WERI-Rb-1 (cell line): ENCODE measurements at regions not wholly inside any gene's neighbourhood (a gene's known extent, or its start where the extent isn't known, plus 50 kb on each side); places are given as distances from the start of the nearest gene placed in this dataset.
A peak's percentile ranks its signal among the peaks of the same experiment; 100 is the strongest.

Experiments
- DNase-seq: peaks from one replicate; pipeline ENCODE4 v3.0.0-alpha.2; 2020
- H3K27ac ChIP-seq: fragments of 250-450 bp; sonication (Bioruptor Pico); 2 replicates; pipeline ENCODE4 v1.5.1; 2020; ENCODE audit warnings: mild to moderate bottlenecking, moderate library complexity
- H3K27me3 ChIP-seq: fragments of 250-450 bp; sonication (Bioruptor Pico); 2 replicates; pipeline ENCODE4 v1.5.1; 2021; ENCODE audit warnings: mild to moderate bottlenecking, low read depth, moderate library complexity; ENCODE audit not compliant: insufficient read depth, severe bottlenecking
- H3K36me3 ChIP-seq: fragments of 250-450 bp; sonication (Bioruptor Pico); 2 replicates; pipeline ENCODE4 v1.5.1; 2020; ENCODE audit warnings: mild to moderate bottlenecking, moderate library complexity
- H3K4me3 ChIP-seq: 2 replicates; pipeline ENCODE4 v1.5.1; 2011; ENCODE audit warnings: low read depth, mild to moderate bottlenecking, control low read depth, low read length
- H3K9me3 ChIP-seq: fragments of 250-450 bp; sonication (Bioruptor Pico); 2 replicates; pipeline ENCODE4 v1.5.1; 2021; ENCODE audit warnings: mild to moderate bottlenecking, moderate library complexity; ENCODE audit not compliant: severe bottlenecking
- CTCF ChIP-seq: IDR thresholded peaks from 2 replicates; pipeline ENCODE4 v1.5.1; 2011; ENCODE audit warnings: low read depth, mild to moderate bottlenecking, control low read depth, inconsistent platforms, low read length

- H3K27ac ChIP-seq: no peak overlapping the region
- H3K36me3 ChIP-seq: no peaks in the 10 kb centered on the region
- no peak for DNase-seq
- no peak overlapping the region for H3K4me3 ChIP-seq
- TF ChIP-seq CTCF: no peak
- peaks cover 35% of the 10 kb centered on the region for H3K27me3 ChIP-seq
- no peaks in the 10 kb centered on the region for H3K9me3 ChIP-seq
These were observed 174.4 kb downstream of the MSL3 start for GRCh38 chrX:11932423-11932822.

- no peak for DNase-seq
- H3K36me3 ChIP-seq: no peaks in the 10 kb centered on the region
- H3K9me3 ChIP-seq: no peaks in the 10 kb centered on the region
- H3K27me3 ChIP-seq: peaks cover 29% of the 10 kb centered on the region
- no peak overlapping the region for H3K27ac ChIP-seq
- TF ChIP-seq CTCF: no peak
- H3K4me3 ChIP-seq: no peak overlapping the region
These were observed 176.1 kb downstream of the MSL3 start for GRCh38 chrX:11934089-11934488.

GRCh38 chrX:11941571-11941970 is 183.5 kb downstream of the MSL3 start:
- no peaks in the 10 kb centered on the region for H3K36me3 ChIP-seq
- H3K27ac ChIP-seq: no peak overlapping the region
- H3K4me3 ChIP-seq: no peak overlapping the region
- no peak for DNase-seq
- H3K9me3 ChIP-seq: no peaks in the 10 kb centered on the region
- no peak for TF ChIP-seq CTCF
- peaks cover 18% of the 10 kb centered on the region for H3K27me3 ChIP-seq

GRCh38 chrX:11944501-11944900 is 186.5 kb downstream of the MSL3 start:
- peak; percentile 61 for TF ChIP-seq CTCF
- DNase-seq: peak; percentile 20
- Histone ChIP-seq H3K9me3 (no peaks in the 10 kb centered on the region), H3K27me3 (peaks cover 22% of the 10 kb centered on the region), H3K27ac (no peak overlapping the region), H3K4me3 (no peak overlapping the region), H3K36me3 (no peaks in the 10 kb centered on the region)

GRCh38 chrX:11949291-11949690 is 189.0 kb upstream of the FRMPD4 start:
- Histone ChIP-seq H3K27me3 (peaks cover 8% of the 10 kb centered on the region), H3K27ac (no peak overlapping the region), H3K4me3 (no peak overlapping the region), H3K36me3 (no peaks in the 10 kb centered on the region), H3K9me3 (no peaks in the 10 kb centered on the region)
- DNase-seq: no peak
- TF ChIP-seq CTCF: no peak

- no peak overlapping the region for H3K27ac ChIP-seq
- TF ChIP-seq CTCF: no peak
- H3K36me3 ChIP-seq: no peaks in the 10 kb centered on the region
These were observed 186.0 kb upstream of the FRMPD4 start for GRCh38 chrX:11952176-11952720.

More at GRCh38 chrX:11952176-11952720, 186.0 kb upstream of the FRMPD4 start:
- peaks cover 15% of the 10 kb centered on the region for H3K27me3 ChIP-seq
- no peaks in the 10 kb centered on the region for H3K9me3 ChIP-seq
- DNase-seq: no peak
- no peak overlapping the region for H3K4me3 ChIP-seq
